ENCODE measurements at regions not wholly inside any gene's neighbourhood (a gene's known extent, or its start where the extent isn't known, plus 50 kb on each side); places are given as distances from the start of the nearest gene placed in this dataset.
"Not testable (repeated sequence)": the region's sequence is repeated elsewhere in the genome, so short reads cannot be mapped to it uniquely, and the experiment has no call there.

GRCh38 chr16:52050418-52050817 is 496.5 kb downstream of the TOX3 start:
- no peak for DNase-seq

GRCh38 chr16:52035436-52035835 is 511.5 kb downstream of the TOX3 start:
- DNase-seq, result no peak

GRCh38 chr16:52034830-52035229 is 512.1 kb downstream of the TOX3 start:
- DNase-seq, result no peak

GRCh38 chr16:52033992-52034391 is 513.0 kb downstream of the TOX3 start:
- DNase-seq, result no peak

GRCh38 chr16:52022980-52023379 is 524.0 kb downstream of the TOX3 start:
- DNase-seq, result no peak

GRCh38 chr16:52022177-52022576 is 524.8 kb downstream of the TOX3 start:
- DNase-seq, result no peak

- DNase-seq, result no peak
These were observed 530.6 kb downstream of the TOX3 start for GRCh38 chr16:52016387-52016786.

- DNase-seq, result no peak
These were observed 541.4 kb downstream of the TOX3 start for GRCh38 chr16:52005551-52005950.

- DNase-seq, result no peak
These were observed 542.6 kb downstream of the TOX3 start for GRCh38 chr16:52004343-52004742.

GRCh38 chr16:52002026-52002425 is 544.9 kb downstream of the TOX3 start:
- DNase-seq, result no peak

- DNase-seq, result no peak
These were observed 550.4 kb downstream of the TOX3 start for GRCh38 chr16:51996516-51996915.

- DNase-seq, result no peak
These were observed 552.3 kb downstream of the TOX3 start for GRCh38 chr16:51994597-51994996.

- no peak for DNase-seq
These were observed 557.2 kb downstream of the TOX3 start for GRCh38 chr16:51989637-51990230.

- DNase-seq, result no peak
These were observed 558.0 kb downstream of the TOX3 start for GRCh38 chr16:51988977-51989376.

- DNase-seq, result no peak
These were observed 559.4 kb downstream of the TOX3 start for GRCh38 chr16:51987519-51987918.

GRCh38 chr16:51986717-51987116 is 560.2 kb downstream of the TOX3 start:
- DNase-seq, result no peak

GRCh38 chr16:51986301-51986700 is 560.6 kb downstream of the TOX3 start:
- DNase-seq, result no peak

- no peak for DNase-seq
These were observed 561.8 kb downstream of the TOX3 start for GRCh38 chr16:51985126-51985525.

GRCh38 chr16:51984395-51984794 is 562.5 kb downstream of the TOX3 start:
- no peak for DNase-seq

- no peak for DNase-seq
These were observed 563.9 kb downstream of the TOX3 start for GRCh38 chr16:51982715-51983680.

GRCh38 chr16:51981725-51982124 is 565.2 kb downstream of the TOX3 start:
- DNase-seq, result no peak

- DNase-seq, result not testable (repeated sequence)
These were observed 569.4 kb downstream of the TOX3 start for GRCh38 chr16:51977506-51977905.

GRCh38 chr16:51971184-51971583 is 575.8 kb downstream of the TOX3 start:
- no peak for DNase-seq

- no peak for DNase-seq
These were observed 578.2 kb downstream of the TOX3 start for GRCh38 chr16:51968749-51969148.

All from activated CD8-positive, alpha-beta memory T cell treated with anti-CD3 and anti-CD28 coated beads, Interleukin-2, amount 50 U/mL, for 4 hours (primary cell).